Smooth muscle cell (in vitro differentiated cells): ENCODE measurements at regions not wholly inside any gene's neighbourhood (a gene's known extent, or its start where the extent isn't known, plus 50 kb on each side); places are given as distances from the start of the nearest gene placed in this dataset.

Experiments
- DNase-seq: peaks from one replicate; lab custom pipeline; 2025; ENCODE audit not compliant: unreplicated experiment; lab: John Stamatoyannopoulos, UW
- H2AFZ ChIP-seq: fragments of 200-600 bp; sonication (generic); 2 replicates; pipeline ENCODE4 v1.6.0; 2016; ENCODE audit warnings: antibody characterized with exemption, low read depth, mild to moderate bottlenecking
- H3F3A ChIP-seq: fragments of 200-600 bp; sonication (generic); 2 replicates; pipeline ENCODE4 v1.6.0; 2017; ENCODE audit warnings: antibody characterized with exemption, low read depth
- H3K27ac ChIP-seq: fragments of 200-600 bp; sonication (generic); 2 replicates; pipeline ENCODE4 v1.5.1; 2016; ENCODE audit warnings: low read depth, mild to moderate bottlenecking
- H3K27me3 ChIP-seq: fragments of 200-600 bp; sonication (generic); 2 replicates; pipeline ENCODE4 v1.6.1; 2016; ENCODE audit warnings: low read depth, mild to moderate bottlenecking
- H3K36me3 ChIP-seq: fragments of 200-600 bp; sonication (generic); 2 replicates; pipeline ENCODE4 v1.5.1; 2016; ENCODE audit warnings: low read depth
- H3K4me1 ChIP-seq: fragments of 200-600 bp; sonication (generic); 2 replicates; pipeline ENCODE4 v1.5.1; 2016; ENCODE audit warnings: low read depth
- H3K4me2 ChIP-seq: fragments of 200-600 bp; sonication (generic); 2 replicates; pipeline ENCODE4 v1.6.0; 2016; ENCODE audit warnings: mild to moderate bottlenecking
- H3K4me3 ChIP-seq: fragments of 200-600 bp; sonication (generic); 2 replicates; pipeline ENCODE4 v1.5.1; 2016; ENCODE audit warnings: mild to moderate bottlenecking
- H3K79me2 ChIP-seq: fragments of 200-600 bp; sonication (generic); 2 replicates; pipeline ENCODE4 v1.6.0; 2016; ENCODE audit warnings: low read depth, mild to moderate bottlenecking
- H3K9ac ChIP-seq: fragments of 200-600 bp; sonication (generic); 2 replicates; pipeline ENCODE4 v1.6.0; 2016; ENCODE audit warnings: low read depth
- H3K9me3 ChIP-seq: fragments of 200-600 bp; sonication (generic); replicated peaks from 2 replicates; pipeline ENCODE4 v1.5.1; 2016; ENCODE audit warnings: low read depth
- H4K20me1 ChIP-seq: fragments of 200-600 bp; sonication (generic); 2 replicates; pipeline ENCODE4 v1.6.0; 2016; ENCODE audit warnings: low read depth
- CTCF ChIP-seq: fragments of 200-600 bp; sonication (generic); IDR thresholded peaks from 2 replicates; pipeline ENCODE4 v1.5.1; 2017; ENCODE audit warnings: borderline replicate concordance, mild to moderate bottlenecking, antibody characterized with exemption; ENCODE audit not compliant: insufficient read depth, poor library complexity, severe bottlenecking
- WGBS: methylation state at CpG from one replicate; pipeline ENCODE4 v1.1.7; 2016; ENCODE audit warnings: low lambda C conversion rate; 5-methylcytosine and 5-hydroxymethylcytosine counted together

- Histone ChIP-seq H2AFZ (no peak overlapping the region), H3K9ac (no peak overlapping the region), H4K20me1 (no peaks in the 10 kb centered on the region), H3K36me3 (no peaks in the 10 kb centered on the region), H3K4me2 (no peak overlapping the region), H3K27ac (no peak overlapping the region), H3K79me2 (no peaks in the 10 kb centered on the region), H3K4me3 (no peak overlapping the region), H3K27me3 (no peaks in the 10 kb centered on the region), H3K4me1 (no peaks in the 10 kb centered on the region), H3F3A (no peaks in the 10 kb centered on the region), H3K9me3 (no peaks in the 10 kb centered on the region)
- TF ChIP-seq CTCF, result no peak
- WGBS, result 87% methylated on average over 3 of the region's 3 CpGs
- no peak for DNase-seq
These were observed 126.9 kb downstream of the GALC start for GRCh38 chr14:87866116-87866515.

DNA sequence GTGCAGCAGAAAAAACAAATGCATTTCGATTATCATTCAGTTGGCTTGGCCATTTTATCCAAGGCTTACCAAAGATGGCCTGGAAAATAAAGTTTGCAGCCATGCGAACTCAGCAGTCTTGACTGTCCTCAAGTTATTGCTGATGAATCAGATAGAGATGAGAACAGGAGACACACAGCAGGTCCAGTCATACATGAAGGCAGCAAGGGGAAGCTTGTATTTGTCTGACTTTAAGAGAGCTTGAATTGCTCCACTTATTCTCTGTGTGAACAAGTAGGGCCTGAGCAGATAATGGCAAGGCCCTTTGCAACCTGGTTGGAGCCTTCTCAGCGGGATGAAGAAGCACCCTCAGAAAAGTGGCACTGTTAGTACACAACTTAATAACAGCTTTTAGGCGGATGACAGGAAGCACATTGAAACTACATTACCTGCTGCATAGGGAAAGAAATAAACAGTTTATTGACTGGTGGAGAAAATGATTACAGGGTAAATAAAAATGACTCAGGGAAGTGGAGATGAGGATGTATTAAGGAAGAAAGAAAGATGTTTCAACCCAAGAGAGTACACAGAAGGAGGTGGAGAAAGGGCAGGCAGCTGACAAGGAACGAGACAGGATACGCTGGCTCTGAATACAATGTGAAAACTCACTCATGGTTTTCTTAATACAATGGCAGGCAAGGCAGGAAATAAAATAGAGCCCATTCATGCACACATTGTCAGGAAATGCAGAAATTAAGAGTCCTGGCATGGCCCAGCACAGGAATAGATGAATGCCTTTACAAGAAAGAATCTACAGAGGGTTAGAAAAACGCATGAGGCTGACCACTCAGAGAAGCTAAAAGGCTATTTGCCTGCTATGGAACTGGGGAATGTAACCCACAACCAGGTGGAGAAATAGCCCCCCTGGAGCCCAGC is 128.4 kb downstream of the GALC start:
- no peak overlapping the region for H3K9ac ChIP-seq
- no peak overlapping the region for H2AFZ ChIP-seq
- H3K27ac ChIP-seq, result no peak overlapping the region
- 90% methylated on average over 7 of the region's 7 CpGs for WGBS
- no peaks in the 10 kb centered on the region for H3F3A ChIP-seq
- H4K20me1 ChIP-seq, result no peaks in the 10 kb centered on the region
- no peaks in the 10 kb centered on the region for H3K79me2 ChIP-seq
- H3K9me3 ChIP-seq, result no peaks in the 10 kb centered on the region
- no peaks in the 10 kb centered on the region for H3K27me3 ChIP-seq
- H3K4me1 ChIP-seq, result no peaks in the 10 kb centered on the region
- no peak for DNase-seq
- no peak for TF ChIP-seq CTCF
- H3K4me2 ChIP-seq, result no peak overlapping the region
- no peak overlapping the region for H3K4me3 ChIP-seq
- H3K36me3 ChIP-seq, result no peaks in the 10 kb centered on the region

GRCh38 chr14:87863047-87863446 is 129.9 kb downstream of the GALC start:
- no peak for TF ChIP-seq CTCF
- H4K20me1 ChIP-seq, result no peaks in the 10 kb centered on the region
- H3K9me3 ChIP-seq, result no peaks in the 10 kb centered on the region
- no peak overlapping the region for H3K4me3 ChIP-seq
- H3K27me3 ChIP-seq, result no peaks in the 10 kb centered on the region
- no peaks in the 10 kb centered on the region for H3F3A ChIP-seq
- H3K4me2 ChIP-seq, result no peak overlapping the region
- WGBS, result 84% methylated on average over 3 of the region's 3 CpGs
- DNase-seq, result no peak
- H3K36me3 ChIP-seq, result no peaks in the 10 kb centered on the region
- no peaks in the 10 kb centered on the region for H3K4me1 ChIP-seq
- H3K79me2 ChIP-seq, result no peaks in the 10 kb centered on the region
- H2AFZ ChIP-seq, result no peak overlapping the region
- H3K27ac ChIP-seq, result no peak overlapping the region
- H3K9ac ChIP-seq, result no peak overlapping the region

- no peaks in the 10 kb centered on the region for H3F3A ChIP-seq
- no peak overlapping the region for H3K9ac ChIP-seq
- 87% methylated on average over 3 of the region's 3 CpGs for WGBS
- DNase-seq, result no peak
- no peaks in the 10 kb centered on the region for H3K79me2 ChIP-seq
- H3K9me3 ChIP-seq, result no peaks in the 10 kb centered on the region
- no peaks in the 10 kb centered on the region for H3K4me1 ChIP-seq
- no peak overlapping the region for H3K4me2 ChIP-seq
- TF ChIP-seq CTCF, result no peak
- H4K20me1 ChIP-seq, result no peaks in the 10 kb centered on the region
- no peaks in the 10 kb centered on the region for H3K36me3 ChIP-seq
- H3K27me3 ChIP-seq, result peaks cover 30% of the 10 kb centered on the region
- H2AFZ ChIP-seq, result no peak overlapping the region
- H3K4me3 ChIP-seq, result no peak overlapping the region
- H3K27ac ChIP-seq, result no peak overlapping the region
These were observed 140.9 kb downstream of the GALC start for GRCh38 chr14:87852107-87852506.
